GM19351 (cell line): ENCODE measurements at regions not wholly inside any gene's neighbourhood (a gene's known extent, or its start where the extent isn't known, plus 50 kb on each side); places are given as distances from the start of the nearest gene placed in this dataset.

ENCODE experiments used
- ATAC-seq: cut with Tn5 transposase; IDR thresholded peaks from one replicate; pipeline ENCODE4 v1.9.1; 2021; ENCODE audit warnings: mild to moderate bottlenecking, moderate library complexity; ENCODE audit not compliant: unreplicated experiment

- no peak for ATAC-seq
Measured at GRCh38 chrX:10021461-10022272, 54.5 kb downstream of the CLDN34 start.

GRCh38 chrX:10022273-10022541 lies 55.0 kb downstream of the CLDN34 start:
- no peak for ATAC-seq

GRCh38 chrX:10022580-10023245 lies 55.6 kb downstream of the CLDN34 start:
- ATAC-seq: no peak

- ATAC-seq: no peak
Measured at GRCh38 chrX:10023821-10024220, 56.7 kb downstream of the CLDN34 start.

GRCh38 chrX:10025742-10026493 lies 58.8 kb downstream of the CLDN34 start:
- ATAC-seq: no peak

- no peak for ATAC-seq
Measured at GRCh38 chrX:10028283-10029104, 61.3 kb downstream of the CLDN34 start.

- ATAC-seq: no peak
Measured at GRCh38 chrX:10030570-10030969, 63.4 kb downstream of the CLDN34 start.

GRCh38 chrX:10031746-10032145 lies 64.6 kb downstream of the CLDN34 start:
- ATAC-seq: no peak

- no peak for ATAC-seq
Measured at GRCh38 chrX:10032147-10032546, 65.0 kb downstream of the CLDN34 start.

GRCh38 chrX:10033375-10034007 lies 66.3 kb downstream of the CLDN34 start:
- ATAC-seq: no peak

GRCh38 chrX:10034740-10035260 lies 67.6 kb downstream of the CLDN34 start:
- ATAC-seq: no peak

GRCh38 chrX:10038585-10038984 lies 71.4 kb downstream of the CLDN34 start:
- ATAC-seq: no peak

- ATAC-seq: no peak
Measured at GRCh38 chrX:10039821-10040793, 72.9 kb downstream of the CLDN34 start.

- ATAC-seq: no peak
Measured at GRCh38 chrX:10040961-10041360, 73.8 kb downstream of the CLDN34 start.

GRCh38 chrX:10041383-10041782 lies 74.2 kb downstream of the CLDN34 start:
- ATAC-seq: no peak

- no peak for ATAC-seq
Measured at GRCh38 chrX:10042055-10042454, 74.9 kb downstream of the CLDN34 start.

- ATAC-seq: no peak
Measured at GRCh38 chrX:10043386-10043785, 76.2 kb downstream of the CLDN34 start.

- ATAC-seq: no peak
Measured at GRCh38 chrX:10044021-10044420, 76.9 kb downstream of the CLDN34 start.

GRCh38 chrX:10045327-10046000 lies 78.3 kb downstream of the CLDN34 start:
- no peak for ATAC-seq
